Astrocyte (in vitro differentiated cells and primary cell): ENCODE measurements at regions not wholly inside any gene's neighbourhood (a gene's known extent, or its start where the extent isn't known, plus 50 kb on each side); places are given as distances from the start of the nearest gene placed in this dataset.

Experiments
- EZH2 ChIP-seq: IDR thresholded peaks from 2 replicates; pipeline ENCODE4 v1.6.1; 2012; ENCODE audit warnings: mild to moderate bottlenecking, low read length, inconsistent platforms; ENCODE audit not compliant: insufficient read depth
- TF ChIP-seq, protein P1 (sequence below): IDR thresholded peaks from 2 replicates; pipeline ENCODE4 v1.5.1; 2011; ENCODE audit warnings: low read depth, mild to moderate bottlenecking, inconsistent platforms, low read length, moderate library complexity; ENCODE audit not compliant: insufficient read depth

DNA sequence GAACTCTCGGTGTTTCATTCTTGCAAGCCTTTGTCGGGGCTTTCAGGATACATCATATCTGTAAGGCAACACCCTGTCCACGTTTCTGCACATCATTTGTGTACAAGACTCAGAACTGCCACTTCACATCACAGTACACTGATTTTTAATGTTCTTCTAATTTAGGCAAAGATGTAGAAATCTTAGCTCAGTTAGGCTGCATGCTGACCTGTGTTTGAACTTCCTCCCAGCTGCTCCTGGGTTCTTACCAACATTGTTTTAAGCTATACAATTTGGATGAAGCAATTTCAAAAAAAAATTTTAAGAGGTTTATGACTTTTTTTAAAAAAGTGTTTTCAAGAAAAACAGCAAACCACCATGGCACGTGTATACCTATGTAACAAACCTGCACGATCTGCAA lies 1047.9 kb upstream of the SLC10A2 start:
- TF ChIP-seq, protein P1, sequence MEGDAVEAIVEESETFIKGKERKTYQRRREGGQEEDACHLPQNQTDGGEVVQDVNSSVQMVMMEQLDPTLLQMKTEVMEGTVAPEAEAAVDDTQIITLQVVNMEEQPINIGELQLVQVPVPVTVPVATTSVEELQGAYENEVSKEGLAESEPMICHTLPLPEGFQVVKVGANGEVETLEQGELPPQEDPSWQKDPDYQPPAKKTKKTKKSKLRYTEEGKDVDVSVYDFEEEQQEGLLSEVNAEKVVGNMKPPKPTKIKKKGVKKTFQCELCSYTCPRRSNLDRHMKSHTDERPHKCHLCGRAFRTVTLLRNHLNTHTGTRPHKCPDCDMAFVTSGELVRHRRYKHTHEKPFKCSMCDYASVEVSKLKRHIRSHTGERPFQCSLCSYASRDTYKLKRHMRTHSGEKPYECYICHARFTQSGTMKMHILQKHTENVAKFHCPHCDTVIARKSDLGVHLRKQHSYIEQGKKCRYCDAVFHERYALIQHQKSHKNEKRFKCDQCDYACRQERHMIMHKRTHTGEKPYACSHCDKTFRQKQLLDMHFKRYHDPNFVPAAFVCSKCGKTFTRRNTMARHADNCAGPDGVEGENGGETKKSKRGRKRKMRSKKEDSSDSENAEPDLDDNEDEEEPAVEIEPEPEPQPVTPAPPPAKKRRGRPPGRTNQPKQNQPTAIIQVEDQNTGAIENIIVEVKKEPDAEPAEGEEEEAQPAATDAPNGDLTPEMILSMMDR = no peak
- TF ChIP-seq EZH2 = no peak
